HEK293T (cell line): ENCODE measurements at regions not wholly inside any gene's neighbourhood (a gene's known extent, or its start where the extent isn't known, plus 50 kb on each side); places are given as distances from the start of the nearest gene placed in this dataset.

Experiments
- CTCF ChIA-PET: fragments of 350-600 bp; formaldehyde crosslinking; extraction: SDS; loops from one replicate; lab custom pipeline; 2021; ENCODE audit warnings: antibody characterized with exemption, inconsistent platforms; lab: Yijun Ruan, JAX
- POLR2A ChIA-PET: fragments of 350-600 bp; formaldehyde crosslinking; extraction: SDS; loops from one replicate; lab custom pipeline; 2020; ENCODE audit warnings: antibody characterized with exemption, inconsistent platforms; lab: Yijun Ruan, JAX
- DNase-seq: peaks from one replicate; pipeline ENCODE4 v3.0.0; 2012; ENCODE audit warnings: mixed read lengths; ENCODE audit errors: extremely low spot score
- ARNT ChIP-seq: fragments of 450-650 bp; IDR thresholded peaks from 2 replicates; pipeline ENCODE4 v1.6.1; 2017; ENCODE audit warnings: mild to moderate bottlenecking
- BHLHE40 ChIP-seq: fragments of 450-650 bp; IDR thresholded peaks from 2 replicates; pipeline ENCODE4 v1.6.1; 2016; ENCODE audit warnings: mild to moderate bottlenecking, moderate library complexity, borderline replicate concordance
- CTBP1 ChIP-seq: fragments of 450-650 bp; IDR thresholded peaks from 2 replicates; pipeline ENCODE4 v1.6.1; 2016; ENCODE audit warnings: borderline replicate concordance
- ELF4 ChIP-seq: fragments of 450-650 bp; IDR thresholded peaks from 2 replicates; pipeline ENCODE4 v1.6.1; 2017; ENCODE audit warnings: antibody characterized with exemption
- FOXA1 ChIP-seq: fragments of 450-650 bp; IDR thresholded peaks from 2 replicates; pipeline ENCODE4 v1.6.1; 2016; ENCODE audit warnings: mild to moderate bottlenecking
- FOXK2 ChIP-seq: fragments of 450-650 bp; IDR thresholded peaks from 2 replicates; pipeline ENCODE4 v1.6.1; 2016; ENCODE audit warnings: mild to moderate bottlenecking
- FOXM1 ChIP-seq: fragments of 450-650 bp; IDR thresholded peaks from 2 replicates; pipeline ENCODE4 v1.6.1; 2017; ENCODE audit warnings: mild to moderate bottlenecking, borderline replicate concordance
- HDGF ChIP-seq: fragments of 450-650 bp; IDR thresholded peaks from 2 replicates; pipeline ENCODE4 v1.6.1; 2017; ENCODE audit warnings: antibody characterized with exemption, borderline replicate concordance
- L3MBTL2 ChIP-seq: fragments of 450-650 bp; conservative IDR thresholded peaks from 2 replicates; pipeline ENCODE4 v1.6.1; 2016; ENCODE audit warnings: mild to moderate bottlenecking
- LEF1 ChIP-seq: fragments of 450-650 bp; IDR thresholded peaks from 2 replicates; pipeline ENCODE4 v1.6.1; 2017; ENCODE audit warnings: mild to moderate bottlenecking, borderline replicate concordance
- NFRKB ChIP-seq: fragments of 450-650 bp; IDR thresholded peaks from 2 replicates; pipeline ENCODE4 v1.6.1; 2016; ENCODE audit warnings: mild to moderate bottlenecking, moderate library complexity
- SP1 ChIP-seq: fragments of 450-650 bp; IDR thresholded peaks from 2 replicates; pipeline ENCODE4 v1.6.1; 2017
- SUZ12 ChIP-seq: fragments of 450-650 bp; IDR thresholded peaks from 2 replicates; pipeline ENCODE4 v1.6.1; 2016; ENCODE audit warnings: mild to moderate bottlenecking
- TARDBP ChIP-seq: fragments of 450-650 bp; IDR thresholded peaks from 2 replicates; pipeline ENCODE4 v1.6.1; 2016
- ZNF384 ChIP-seq: fragments of 450-650 bp; IDR thresholded peaks from 2 replicates; pipeline ENCODE4 v1.6.1; 2016
- TF ChIP-seq, protein P1 (sequence below): fragments of 450-650 bp; IDR thresholded peaks from 2 replicates; pipeline ENCODE4 v1.6.1; 2016

DNA sequence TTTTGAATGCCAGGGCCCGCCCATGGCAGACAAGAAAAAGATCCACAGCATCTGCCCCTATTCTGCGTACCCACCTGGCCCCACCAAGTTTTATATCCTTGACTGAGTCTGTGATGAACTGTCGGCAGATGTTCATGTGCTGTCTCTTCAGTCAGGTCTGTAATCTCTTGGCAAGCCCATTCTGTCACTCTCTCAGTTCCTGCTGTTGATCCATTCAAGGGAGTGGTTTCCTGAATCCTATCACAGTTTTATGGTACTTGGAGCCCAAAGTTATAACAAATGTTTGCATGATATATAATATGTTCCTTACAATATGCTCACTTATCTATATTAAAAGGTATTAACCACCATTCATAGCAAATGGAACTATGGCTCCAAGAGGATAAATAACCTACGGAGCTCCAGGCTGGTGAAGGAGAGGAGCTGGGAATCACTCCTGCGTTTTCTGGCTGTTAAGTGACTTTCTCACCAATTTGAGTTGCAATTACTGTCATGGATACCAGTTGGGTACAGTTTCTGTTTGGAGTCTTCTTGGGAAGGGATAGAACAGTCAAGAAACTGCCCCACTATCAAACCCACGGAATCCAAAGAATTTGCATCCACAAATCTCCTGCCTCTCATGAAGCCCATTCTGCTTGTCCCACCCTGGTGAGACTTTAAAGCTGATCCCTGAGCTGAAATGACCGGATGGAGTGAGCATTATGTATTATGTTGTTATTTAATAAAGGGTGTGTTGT lies 103.4 kb upstream of the SPRY4 start:
- POLR2A ChIA-PET, result no interaction called here
- CTCF ChIA-PET, result no interaction called here
- TF ChIP-seq NFRKB (no peak), L3MBTL2 (no peak), FOXA1 (no peak), FOXM1 (no peak), CTBP1 (no peak), SUZ12 (no peak), TARDBP (no peak), ELF4 (no peak), ZNF384 (no peak), LEF1 (no peak), BHLHE40 (no peak), ARNT (no peak), FOXK2 (no peak), SP1 (no peak), HDGF (no peak)
- TF ChIP-seq, protein P1, sequence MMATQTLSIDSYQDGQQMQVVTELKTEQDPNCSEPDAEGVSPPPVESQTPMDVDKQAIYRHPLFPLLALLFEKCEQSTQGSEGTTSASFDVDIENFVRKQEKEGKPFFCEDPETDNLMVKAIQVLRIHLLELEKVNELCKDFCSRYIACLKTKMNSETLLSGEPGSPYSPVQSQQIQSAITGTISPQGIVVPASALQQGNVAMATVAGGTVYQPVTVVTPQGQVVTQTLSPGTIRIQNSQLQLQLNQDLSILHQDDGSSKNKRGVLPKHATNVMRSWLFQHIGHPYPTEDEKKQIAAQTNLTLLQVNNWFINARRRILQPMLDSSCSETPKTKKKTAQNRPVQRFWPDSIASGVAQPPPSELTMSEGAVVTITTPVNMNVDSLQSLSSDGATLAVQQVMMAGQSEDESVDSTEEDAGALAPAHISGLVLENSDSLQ, result no peak
- DNase-seq, result no peak

DNA sequence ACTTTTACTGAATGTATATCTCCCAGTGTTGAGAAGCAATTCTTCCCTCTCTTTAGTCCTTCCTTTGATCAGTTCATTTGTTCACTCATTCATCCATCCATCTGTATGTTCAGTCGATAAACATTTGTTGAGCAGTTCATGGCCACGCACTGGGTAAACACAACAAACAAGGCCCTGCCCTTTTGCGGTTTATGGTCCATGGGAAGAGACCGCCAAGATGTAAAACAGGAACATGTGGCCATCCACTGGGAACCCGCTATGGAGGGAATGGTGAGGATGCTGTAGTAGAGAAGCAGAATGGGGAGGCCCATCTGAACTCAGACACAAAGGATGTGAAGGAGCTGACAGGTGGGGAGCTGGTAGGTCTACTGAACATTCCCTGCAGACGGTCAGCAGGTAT lies 102.7 kb upstream of the SPRY4 start:
- DNase-seq, result no peak
- TF ChIP-seq CTBP1, result no peak
- POLR2A ChIA-PET, result no interaction called here
- CTCF ChIA-PET, result no interaction called here

DNA sequence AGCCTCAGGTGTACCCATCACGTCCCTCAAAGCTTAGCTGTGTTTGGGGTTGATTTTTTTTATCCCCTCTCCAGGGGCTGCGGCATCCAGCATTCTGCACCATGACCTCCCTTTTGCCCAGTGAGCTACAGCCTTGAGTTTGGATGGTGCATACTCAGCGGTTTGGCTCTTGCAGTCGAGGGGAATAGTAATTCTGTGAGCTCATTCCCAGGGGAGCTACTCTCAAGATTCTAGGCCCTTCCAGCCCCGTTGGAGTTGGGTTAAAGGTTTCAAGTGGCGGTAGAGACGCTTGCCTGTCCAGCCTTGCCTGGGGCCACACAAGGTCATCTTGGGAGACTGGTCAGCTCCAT lies 102.2 kb upstream of the SPRY4 start:
- ChIA-PET CTCF (no interaction called here), POLR2A (no interaction called here)
- no peak for DNase-seq

DNA sequence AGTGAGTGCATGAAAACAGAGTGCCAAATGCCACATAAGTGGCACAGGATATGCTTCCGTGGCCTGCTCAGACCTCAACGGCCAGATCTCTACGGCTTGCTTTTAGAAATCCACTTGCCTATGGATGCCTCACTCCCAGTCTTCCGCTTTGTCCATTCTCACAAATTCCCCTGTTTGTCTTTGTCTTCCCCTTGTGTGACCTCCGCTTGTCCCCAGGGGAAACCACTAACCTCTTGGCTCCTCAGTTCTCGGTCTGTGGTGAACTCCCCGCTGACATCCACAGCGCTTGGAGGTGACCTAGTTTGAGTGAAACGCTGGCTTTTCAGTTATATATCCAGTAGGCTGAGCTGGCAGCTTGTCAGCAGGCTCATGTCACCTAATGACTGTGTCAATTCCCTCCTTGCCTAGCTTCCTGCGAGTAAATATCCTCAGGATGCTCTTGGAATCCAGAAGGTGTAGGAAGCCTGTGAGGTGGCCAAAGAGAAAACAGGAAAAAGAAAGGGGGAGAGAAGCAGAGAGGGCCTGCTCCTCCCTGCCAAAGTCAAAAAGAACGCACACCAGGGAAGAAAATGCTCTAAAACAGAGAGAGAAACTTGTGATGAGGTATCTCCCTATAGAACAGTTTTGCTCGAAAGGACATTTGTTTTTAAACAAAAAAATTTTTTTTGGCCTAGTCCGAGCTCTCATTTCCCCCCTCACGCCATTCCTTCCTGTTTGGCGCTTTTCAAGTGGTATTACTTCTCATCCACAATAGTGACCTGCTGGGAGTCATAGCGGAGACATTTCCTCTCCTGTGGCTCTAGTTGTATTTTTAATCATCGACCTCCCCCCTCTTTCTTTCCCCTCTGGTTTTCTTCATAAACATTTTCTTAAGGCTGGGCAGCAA lies 101.6 kb upstream of the SPRY4 start:
- ChIA-PET CTCF (no interaction called here), POLR2A (no interaction called here)
- no peak for DNase-seq
- TF ChIP-seq ARNT (no peak), FOXA1 (no peak), FOXM1 (no peak)

More for the DNA sequence above, 102.2 kb upstream of the SPRY4 start:
- TF ChIP-seq HDGF, result no peak
- TF ChIP-seq BHLHE40, result no peak
- no peak for TF ChIP-seq FOXA1
- no peak for TF ChIP-seq TARDBP
- TF ChIP-seq FOXK2, result no peak
- no peak for TF ChIP-seq ARNT
- no peak for TF ChIP-seq FOXM1
- TF ChIP-seq CTBP1, result no peak
- TF ChIP-seq L3MBTL2, result no peak
- TF ChIP-seq SUZ12, result no peak
- TF ChIP-seq ELF4, result no peak

DNA sequence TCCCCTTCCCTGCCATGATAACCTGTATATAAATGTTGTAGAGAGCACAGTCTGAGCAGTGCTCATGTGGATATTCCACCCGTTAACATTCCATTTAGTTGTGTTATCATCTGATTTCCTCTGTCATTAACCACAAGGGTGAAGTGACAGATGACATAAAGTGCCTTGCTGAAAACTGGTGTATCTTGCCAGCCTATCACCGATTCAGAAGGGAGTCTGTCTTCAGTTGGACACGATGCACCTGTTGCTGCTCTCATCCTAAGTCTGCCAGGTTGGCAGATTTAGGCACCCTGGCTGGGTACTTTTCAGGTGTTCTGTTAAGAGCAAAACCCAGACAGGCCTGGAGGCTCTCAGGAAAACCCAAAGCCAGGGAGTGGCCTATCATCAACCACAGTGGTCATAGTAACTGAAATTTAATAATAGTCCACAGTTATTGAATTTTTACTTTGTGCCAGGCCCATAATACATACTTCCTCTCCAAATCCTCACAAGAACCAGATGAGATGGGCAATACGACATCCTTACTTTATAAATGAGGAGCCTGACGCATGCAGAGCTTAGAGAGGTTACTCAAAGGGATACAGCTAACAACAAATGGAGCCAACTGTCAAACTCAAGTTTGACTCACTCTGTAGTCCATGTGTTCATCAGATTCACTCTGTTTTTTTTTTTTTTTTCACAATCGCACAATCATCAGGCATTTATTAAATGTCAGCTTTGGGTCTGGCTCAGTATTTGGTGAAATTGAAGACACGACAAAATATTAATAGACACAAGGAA lies 100.7 kb upstream of the SPRY4 start:
- ChIA-PET CTCF (no interaction called here), POLR2A (no interaction called here)
- TF ChIP-seq BHLHE40 (no peak), FOXA1 (no peak), ARNT (no peak), L3MBTL2 (no peak), FOXM1 (no peak), CTBP1 (no peak), SP1 (no peak), FOXK2 (no peak), HDGF (no peak), ELF4 (no peak), SUZ12 (no peak), TARDBP (no peak), NFRKB (no peak), LEF1 (no peak)
- TF ChIP-seq, protein P1, result no peak
- no peak for DNase-seq

DNA sequence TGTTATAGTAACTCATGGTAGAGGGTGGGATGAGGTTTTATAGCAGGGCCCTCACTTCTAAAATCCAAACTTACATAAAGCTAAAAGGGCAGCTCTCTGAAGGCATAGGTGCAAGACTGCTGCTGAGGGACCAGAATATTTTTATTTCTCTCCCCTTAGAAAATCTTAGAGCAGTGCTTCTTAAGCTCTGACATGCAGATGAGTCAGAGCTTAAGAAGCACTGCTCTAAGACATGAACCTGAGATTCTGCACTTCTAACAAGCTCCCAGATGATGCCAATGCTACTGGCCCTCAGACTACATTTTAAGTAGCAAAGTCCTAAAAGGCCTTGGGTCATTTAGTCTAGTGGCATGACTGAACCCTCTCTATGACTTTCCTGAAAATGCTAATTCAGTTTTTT lies 97.6 kb upstream of the SPRY4 start:
- CTCF ChIA-PET, result no interaction called here
- TF ChIP-seq FOXK2 (no peak), L3MBTL2 (no peak), SUZ12 (no peak), HDGF (no peak)
- TF ChIP-seq, protein P1, result no peak
- POLR2A ChIA-PET, result no interaction called here
- no peak for DNase-seq
